CD1c-positive myeloid dendritic cell (primary cell): ENCODE measurements at regions not wholly inside any gene's neighbourhood (a gene's known extent, or its start where the extent isn't known, plus 50 kb on each side); places are given as distances from the start of the nearest gene placed in this dataset.

Experiments used
- DNase-seq: peaks from one replicate; pipeline ENCODE4 v3.0.0-alpha.2; 2016; ENCODE audit errors: extremely low spot score

GRCh38 chr9:78860801-78861475 is 564.0 kb downstream of the PSAT1 start:
- no peak for DNase-seq

- no peak for DNase-seq
Measured at GRCh38 chr9:78863531-78863930, 566.6 kb downstream of the PSAT1 start.

GRCh38 chr9:78865737-78866136 is 568.8 kb downstream of the PSAT1 start:
- DNase-seq, result no peak

- DNase-seq, result no peak
Measured at GRCh38 chr9:78866207-78867132, 569.5 kb downstream of the PSAT1 start.

GRCh38 chr9:78871086-78871451 is 574.1 kb downstream of the PSAT1 start:
- no peak for DNase-seq

- DNase-seq, result no peak
Measured at GRCh38 chr9:78871452-78872331, 574.8 kb downstream of the PSAT1 start.

- DNase-seq, result no peak
Measured at GRCh38 chr9:78874061-78874460, 577.1 kb downstream of the PSAT1 start.

GRCh38 chr9:78879324-78880100 is 582.6 kb downstream of the PSAT1 start:
- DNase-seq, result no peak

GRCh38 chr9:78881295-78881694 is 584.4 kb downstream of the PSAT1 start:
- DNase-seq, result no peak

- no peak for DNase-seq
Measured at GRCh38 chr9:78882481-78882880, 585.6 kb downstream of the PSAT1 start.

GRCh38 chr9:78884611-78885150 is 587.8 kb downstream of the PSAT1 start:
- no peak for DNase-seq

GRCh38 chr9:78892182-78892581 is 595.3 kb downstream of the PSAT1 start:
- no peak for DNase-seq

GRCh38 chr9:78892769-78893168 is 595.8 kb downstream of the PSAT1 start:
- DNase-seq, result no peak

GRCh38 chr9:78893774-78894401 is 597.0 kb downstream of the PSAT1 start:
- DNase-seq, result no peak

- DNase-seq, result no peak
Measured at GRCh38 chr9:78896479-78896878, 599.6 kb downstream of the PSAT1 start.

GRCh38 chr9:78898234-78898633 is 601.3 kb downstream of the PSAT1 start:
- no peak for DNase-seq

GRCh38 chr9:78899006-78899405 is 602.1 kb downstream of the PSAT1 start:
- DNase-seq, result no peak

- DNase-seq, result no peak
Measured at GRCh38 chr9:78900500-78900899, 603.6 kb downstream of the PSAT1 start.

- no peak for DNase-seq
Measured at GRCh38 chr9:78902051-78902450, 605.1 kb downstream of the PSAT1 start.

- DNase-seq, result no peak
Measured at GRCh38 chr9:78903581-78903980, 606.7 kb downstream of the PSAT1 start.

GRCh38 chr9:78904686-78905085 is 607.8 kb downstream of the PSAT1 start:
- no peak for DNase-seq
